ENCODE measurements at regions not wholly inside any gene's neighbourhood (a gene's known extent, or its start where the extent isn't known, plus 50 kb on each side); places are given as distances from the start of the nearest gene placed in this dataset.
"Not testable (repeated sequence)": the region's sequence is repeated elsewhere in the genome, so short reads cannot be mapped to it uniquely, and the experiment has no call there.

- peak in 1 of 2 donors; percentile 65 for DNase-seq (ENCODE audit: low read depth in 2 of 2)
- TF ChIP-seq, protein P1, sequence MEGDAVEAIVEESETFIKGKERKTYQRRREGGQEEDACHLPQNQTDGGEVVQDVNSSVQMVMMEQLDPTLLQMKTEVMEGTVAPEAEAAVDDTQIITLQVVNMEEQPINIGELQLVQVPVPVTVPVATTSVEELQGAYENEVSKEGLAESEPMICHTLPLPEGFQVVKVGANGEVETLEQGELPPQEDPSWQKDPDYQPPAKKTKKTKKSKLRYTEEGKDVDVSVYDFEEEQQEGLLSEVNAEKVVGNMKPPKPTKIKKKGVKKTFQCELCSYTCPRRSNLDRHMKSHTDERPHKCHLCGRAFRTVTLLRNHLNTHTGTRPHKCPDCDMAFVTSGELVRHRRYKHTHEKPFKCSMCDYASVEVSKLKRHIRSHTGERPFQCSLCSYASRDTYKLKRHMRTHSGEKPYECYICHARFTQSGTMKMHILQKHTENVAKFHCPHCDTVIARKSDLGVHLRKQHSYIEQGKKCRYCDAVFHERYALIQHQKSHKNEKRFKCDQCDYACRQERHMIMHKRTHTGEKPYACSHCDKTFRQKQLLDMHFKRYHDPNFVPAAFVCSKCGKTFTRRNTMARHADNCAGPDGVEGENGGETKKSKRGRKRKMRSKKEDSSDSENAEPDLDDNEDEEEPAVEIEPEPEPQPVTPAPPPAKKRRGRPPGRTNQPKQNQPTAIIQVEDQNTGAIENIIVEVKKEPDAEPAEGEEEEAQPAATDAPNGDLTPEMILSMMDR (IDR thresholded peaks at IDR 0.05; ENCODE audit: low read depth, low read length), result no peak
Measured at GRCh38 chr9:109990541-109990940, 210.5 kb downstream of the PALM2AKAP2 start.

GRCh38 chr9:109992293-109992692 lies 212.3 kb downstream of the PALM2AKAP2 start:
- H3K4me3 ChIP-seq (replicated peaks in 1 of 2; ENCODE audit: low read depth in 2 of 2, low read length in 2 of 2), result no peak overlapping the region
- no peak for DNase-seq (ENCODE audit: low read depth in 2 of 2)
- TF ChIP-seq, protein P1 (IDR thresholded peaks at IDR 0.05; ENCODE audit: low read depth, low read length), result no peak

More at GRCh38 chr9:109990541-109990940, 210.5 kb downstream of the PALM2AKAP2 start:
- no peak overlapping the region for H3K4me3 ChIP-seq (replicated peaks in 1 of 2; ENCODE audit: low read depth in 2 of 2, low read length in 2 of 2)

DNA sequence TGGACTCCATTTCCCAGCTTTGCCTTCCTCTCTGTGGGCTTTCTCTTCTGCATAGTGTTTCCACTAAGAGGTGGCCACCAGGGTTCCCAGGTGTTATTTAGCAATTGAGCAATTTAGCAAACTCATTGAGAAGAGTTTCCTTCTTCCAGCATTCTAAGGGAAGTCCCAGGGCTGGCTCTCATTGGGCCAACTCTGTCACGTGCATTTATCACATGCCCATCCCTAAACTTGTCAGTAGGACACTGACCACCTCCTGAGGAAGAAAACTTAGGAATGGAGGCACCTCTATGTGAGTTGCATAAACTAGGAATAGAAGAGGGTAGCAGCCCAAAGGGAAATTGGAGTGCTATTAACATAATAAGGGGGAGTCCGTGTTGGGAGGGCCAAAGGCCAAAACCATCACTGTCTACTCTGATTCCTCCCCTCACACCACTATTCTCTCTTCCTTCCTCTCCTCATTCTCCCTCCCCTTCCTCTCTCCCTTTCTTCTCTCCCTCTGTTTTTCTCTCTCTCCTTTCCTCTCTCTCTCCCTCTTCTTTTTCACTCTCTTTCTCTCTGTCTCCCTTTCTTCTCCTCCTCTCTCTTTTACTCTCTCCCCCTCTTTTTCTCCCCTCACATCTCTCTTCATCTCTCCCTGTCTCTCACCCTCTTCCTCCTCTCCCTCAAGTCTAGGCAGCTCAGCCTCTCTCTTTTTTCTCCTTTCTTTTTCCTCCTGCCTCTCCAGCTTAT lies 213.4 kb downstream of the PALM2AKAP2 start:
- H3K4me3 ChIP-seq (replicated peaks in 1 of 2; ENCODE audit: low read depth in 2 of 2, low read length in 2 of 2), result no peak overlapping the region
- no peak for DNase-seq (ENCODE audit: low read depth in 2 of 2)
- TF ChIP-seq, protein P1 (IDR thresholded peaks at IDR 0.05; ENCODE audit: low read depth, low read length), result no peak

- DNase-seq (ENCODE audit: low read depth in 2 of 2), result no peak
- TF ChIP-seq, protein P1 (IDR thresholded peaks at IDR 0.05; ENCODE audit: low read depth, low read length), result no peak
- no peak overlapping the region for H3K4me3 ChIP-seq (replicated peaks in 1 of 2; ENCODE audit: low read depth in 2 of 2, low read length in 2 of 2)
Measured at GRCh38 chr9:109994141-109994540, 213.8 kb downstream of the C9orf152 start.

GRCh38 chr9:109996936-109997580 lies 210.9 kb downstream of the C9orf152 start:
- TF ChIP-seq, protein P1 (IDR thresholded peaks at IDR 0.05; ENCODE audit: low read depth, low read length), result no peak
- DNase-seq (ENCODE audit: low read depth in 2 of 2), result peak in 1 of 2 donors; percentile 31
- H3K4me3 ChIP-seq (replicated peaks in 1 of 2; ENCODE audit: low read depth in 2 of 2, low read length in 2 of 2), result no peak overlapping the region

DNA sequence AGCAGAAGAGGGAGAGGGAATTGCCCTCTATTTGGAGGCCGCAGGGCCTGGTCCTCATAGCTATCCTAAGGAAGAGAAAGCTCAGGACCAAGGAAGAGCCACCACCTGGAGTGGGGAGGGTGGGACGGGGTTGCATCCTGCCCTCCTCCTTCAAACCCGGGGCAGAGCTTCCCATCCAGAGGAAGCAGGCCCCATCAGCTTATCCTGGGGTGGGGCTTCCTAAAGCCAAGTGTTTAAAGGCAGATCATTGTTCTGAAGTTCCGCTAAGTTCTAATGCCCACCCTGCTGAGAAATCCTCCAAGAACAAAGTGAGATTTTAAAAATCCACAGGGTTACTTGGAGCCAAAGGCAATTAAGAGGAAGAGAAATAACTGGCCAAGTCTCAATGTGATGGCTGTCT lies 210.3 kb downstream of the C9orf152 start:
- no peak for DNase-seq (ENCODE audit: low read depth in 2 of 2)
- no peak overlapping the region for H3K4me3 ChIP-seq (replicated peaks in 1 of 2; ENCODE audit: low read depth in 2 of 2, low read length in 2 of 2)
- TF ChIP-seq, protein P1 (IDR thresholded peaks at IDR 0.05; ENCODE audit: low read depth, low read length), result no peak

- not testable (repeated sequence) for DNase-seq (ENCODE audit: low read depth in 2 of 2); H3K4me3 ChIP-seq (replicated peaks in 1 of 2; ENCODE audit: low read depth in 2 of 2, low read length in 2 of 2)
Measured at GRCh38 chr9:110005521-110005920, 202.4 kb downstream of the C9orf152 start.
